ENCODE measurements at regions not wholly inside any gene's neighbourhood (a gene's known extent, or its start where the extent isn't known, plus 50 kb on each side); places are given as distances from the start of the nearest gene placed in this dataset.

DNA sequence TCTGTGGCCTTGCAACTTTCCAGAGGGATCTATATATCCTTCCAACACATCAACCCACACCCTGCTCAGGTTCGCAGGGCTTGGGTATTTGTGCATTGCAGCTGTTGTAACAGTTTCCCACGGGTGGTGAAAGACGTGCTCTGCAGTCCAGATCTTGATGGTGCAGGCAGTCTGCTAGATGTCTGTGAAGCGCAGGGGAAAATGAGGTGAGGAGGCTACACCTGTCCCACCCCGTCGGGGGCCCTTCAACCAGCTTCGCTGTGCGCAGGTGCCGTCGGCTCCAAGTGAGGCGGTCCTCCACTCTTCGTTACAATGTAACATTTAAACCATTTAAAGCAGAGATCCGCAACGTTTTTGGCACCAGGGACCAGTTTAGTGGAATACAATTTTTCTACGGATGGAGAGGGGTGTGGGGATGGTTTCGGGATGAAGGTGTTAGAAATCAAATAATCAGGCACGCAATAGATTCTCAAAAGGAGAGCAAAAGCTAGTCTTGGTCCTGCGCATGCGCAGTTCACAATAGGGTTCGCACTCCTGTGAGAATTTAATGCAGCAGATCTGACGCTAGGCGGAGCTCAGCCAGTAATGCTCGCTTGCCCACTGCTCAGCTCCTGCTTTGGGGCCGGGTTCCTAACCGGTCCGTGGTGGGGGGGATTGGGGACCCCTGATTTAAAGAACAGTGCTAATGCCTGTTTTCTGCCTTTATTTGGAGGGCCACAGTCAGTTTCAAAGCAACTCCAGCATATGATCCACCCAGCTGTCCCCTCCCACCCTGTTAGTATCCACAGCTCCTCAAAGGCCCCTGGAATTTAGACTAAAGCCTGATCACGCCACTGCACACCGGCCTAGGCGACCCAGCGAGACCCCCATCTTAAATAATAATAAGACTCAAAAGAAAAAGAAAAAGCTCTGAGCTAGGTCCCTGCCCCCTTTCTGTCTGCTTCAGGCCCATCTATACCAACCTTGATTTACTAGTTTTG lies 97.1 kb upstream of the SELENOP start:
- Histone ChIP-seq H3K4me1 (replicated peaks; ENCODE audit: insufficient read depth) (0 out of 2 replicates have a peak, but pooled peaks cover 13% of the 10 kb centered on the region), H4K20me1 (ENCODE audit: insufficient read depth) (no peaks in the 10 kb centered on the region), H3K4me3 (peak overlapping the region; percentile 28; the same call in 1 of the 2 replicates), H3K9me2 (ENCODE audit: insufficient read depth) (no peaks in the 10 kb centered on the region), H3K79me2 (ENCODE audit: low read depth) (no peaks in the 10 kb centered on the region), H3F3A (ENCODE audit: insufficient read depth, low read depth) (no peaks in the 10 kb centered on the region; the same call in 1 of the 2 replicates), H3K4me2 (peak overlapping the region; percentile 67), H2AFZ (peak overlapping the region; percentile 60), H3K36me3 (ENCODE audit: low read depth) (no peaks in the 10 kb centered on the region), H3K27me3 (ENCODE audit: insufficient read depth, low read depth) (peaks cover 10% of the 10 kb centered on the region; the same call in 1 of the 2 replicates), H3K27ac (no peak overlapping the region), H3K9me3 (ENCODE audit: insufficient read depth, low read depth) (no peaks in the 10 kb centered on the region)
- BruUV-seq (replicated peaks): no TSS peak
- TF ChIP-seq EZH2 (IDR thresholded peaks at IDR 0.05; ENCODE audit: low read depth): no peak
- TF ChIP-seq, protein P1, sequence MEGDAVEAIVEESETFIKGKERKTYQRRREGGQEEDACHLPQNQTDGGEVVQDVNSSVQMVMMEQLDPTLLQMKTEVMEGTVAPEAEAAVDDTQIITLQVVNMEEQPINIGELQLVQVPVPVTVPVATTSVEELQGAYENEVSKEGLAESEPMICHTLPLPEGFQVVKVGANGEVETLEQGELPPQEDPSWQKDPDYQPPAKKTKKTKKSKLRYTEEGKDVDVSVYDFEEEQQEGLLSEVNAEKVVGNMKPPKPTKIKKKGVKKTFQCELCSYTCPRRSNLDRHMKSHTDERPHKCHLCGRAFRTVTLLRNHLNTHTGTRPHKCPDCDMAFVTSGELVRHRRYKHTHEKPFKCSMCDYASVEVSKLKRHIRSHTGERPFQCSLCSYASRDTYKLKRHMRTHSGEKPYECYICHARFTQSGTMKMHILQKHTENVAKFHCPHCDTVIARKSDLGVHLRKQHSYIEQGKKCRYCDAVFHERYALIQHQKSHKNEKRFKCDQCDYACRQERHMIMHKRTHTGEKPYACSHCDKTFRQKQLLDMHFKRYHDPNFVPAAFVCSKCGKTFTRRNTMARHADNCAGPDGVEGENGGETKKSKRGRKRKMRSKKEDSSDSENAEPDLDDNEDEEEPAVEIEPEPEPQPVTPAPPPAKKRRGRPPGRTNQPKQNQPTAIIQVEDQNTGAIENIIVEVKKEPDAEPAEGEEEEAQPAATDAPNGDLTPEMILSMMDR (conservative IDR thresholded peaks at IDR 0.05): peak; percentile 94
- intact Hi-C loops (cut with micrococcal nuclease; ENCODE audit: unreplicated experiment): loop anchor here (5.0 kb wide), 1 partner anchor 574 kb away; the partner anchor contains the start of gene TMEM267
- CTCF ChIA-PET: interaction anchor here (0.5 to 2.9 kb wide), 24 partner anchors 39 to 1296 kb away, joined by 3 to 23 read pairs (median 6); partner anchors contain the start of genes CCL28 and TMEM267
- peak; percentile 75 to 92 for DNase-seq
- POLR2A ChIA-PET (ENCODE audit: unreplicated experiment): interaction anchor here (0.5 to 1.1 kb wide), 8 partner anchors 21 to 252 kb away, joined by 3 to 8 read pairs (median 4); partner anchors contain the start of gene ZNF131

DNA sequence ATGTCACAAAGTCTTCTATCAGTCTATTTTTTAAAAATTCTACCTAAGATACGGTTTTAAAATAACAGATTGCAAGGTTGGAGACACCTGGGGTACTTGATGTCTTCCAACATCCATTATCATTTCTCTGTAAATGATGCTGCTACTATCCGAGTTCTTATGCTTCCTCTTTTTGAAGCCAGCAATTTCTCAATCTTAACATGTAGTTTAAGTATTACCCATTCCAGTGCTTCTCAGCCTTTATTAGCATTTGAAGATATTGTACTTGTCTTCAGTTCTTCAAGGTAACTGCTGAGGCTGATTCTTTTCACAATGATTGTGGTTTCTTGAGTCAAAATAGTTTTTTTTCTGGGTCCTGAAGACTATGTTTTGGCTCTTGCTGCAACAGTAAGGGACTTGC lies 96.4 kb upstream of the SELENOP start:
- BruUV-seq (replicated peaks): no TSS peak
- no peak overlapping the region for H3K4me3 ChIP-seq

GRCh38 chr5:42905827-42906226 lies 94.1 kb upstream of the SELENOP start:
- Histone ChIP-seq H3K9me3 (ENCODE audit: insufficient read depth, low read depth) (no peaks in the 10 kb centered on the region), H3K4me3 (no peak overlapping the region), H2AFZ (no peak overlapping the region), H3K9me2 (ENCODE audit: insufficient read depth) (no peaks in the 10 kb centered on the region), H3K4me1 (replicated peaks; ENCODE audit: insufficient read depth) (0 out of 2 replicates have a peak, but pooled peaks cover 10% of the 10 kb centered on the region), H3K4me2 (no peak overlapping the region), H3K27me3 (ENCODE audit: insufficient read depth, low read depth) (peaks cover 10% of the 10 kb centered on the region; the same call in 1 of the 2 replicates), H3K27ac (no peak overlapping the region), H4K20me1 (ENCODE audit: insufficient read depth) (no peaks in the 10 kb centered on the region), H3F3A (ENCODE audit: insufficient read depth, low read depth) (no peaks in the 10 kb centered on the region), H3K36me3 (ENCODE audit: low read depth) (no peaks in the 10 kb centered on the region), H3K79me2 (ENCODE audit: low read depth) (no peaks in the 10 kb centered on the region)
- intact Hi-C loops (cut with micrococcal nuclease; ENCODE audit: unreplicated experiment): loop anchor here (5.0 kb wide), 1 partner anchor 576 kb away; the partner anchor contains the start of gene TMEM267
- no peak for DNase-seq
- CTCF ChIA-PET: no interaction called here
- no peak for TF ChIP-seq EZH2 (IDR thresholded peaks at IDR 0.05; ENCODE audit: low read depth)
- TF ChIP-seq, protein P1 (conservative IDR thresholded peaks at IDR 0.05): no peak
- BruUV-seq (replicated peaks): no TSS peak
- POLR2A ChIA-PET (ENCODE audit: unreplicated experiment): interaction anchor here (0.6 to 0.7 kb wide), 2 partner anchors 45 to 104 kb away, joined by 4 read pairs; no protein-coding TSS in a partner anchor

More for the DNA sequence above, 96.4 kb upstream of the SELENOP start:
- ChIA-PET CTCF (interaction anchor here (0.6 to 2.9 kb wide), 9 partner anchors 93 to 199 kb away, joined by 3 to 23 read pairs (median 8); no protein-coding TSS in a partner anchor), POLR2A (ENCODE audit: unreplicated experiment) (no interaction called here)
- TF ChIP-seq, protein P1 (conservative IDR thresholded peaks at IDR 0.05): no peak
- TF ChIP-seq EZH2 (IDR thresholded peaks at IDR 0.05; ENCODE audit: low read depth): no peak
- no peaks in the 10 kb centered on the region for H3F3A ChIP-seq (ENCODE audit: insufficient read depth, low read depth)
- intact Hi-C loops (cut with micrococcal nuclease; ENCODE audit: unreplicated experiment): loop anchor here (5.0 kb wide), 1 partner anchor 574 kb away; the partner anchor contains the start of gene TMEM267
- no peak overlapping the region for H3K27ac ChIP-seq
- 0 out of 2 replicates have a peak, but pooled peaks cover 13% of the 10 kb centered on the region for H3K4me1 ChIP-seq (replicated peaks; ENCODE audit: insufficient read depth)
- H2AFZ ChIP-seq: peak overlapping the region; percentile 60; the same call in 1 of the 2 replicates
- no peaks in the 10 kb centered on the region for H3K79me2 ChIP-seq (ENCODE audit: low read depth)
- H4K20me1 ChIP-seq (ENCODE audit: insufficient read depth): no peaks in the 10 kb centered on the region
- H3K9me3 ChIP-seq (ENCODE audit: insufficient read depth, low read depth): no peaks in the 10 kb centered on the region
- H3K36me3 ChIP-seq (ENCODE audit: low read depth): no peaks in the 10 kb centered on the region
- no peak for DNase-seq
- H3K4me2 ChIP-seq: peak overlapping the region; percentile 67
- peaks cover 10% of the 10 kb centered on the region; the same call in 1 of the 2 replicates for H3K27me3 ChIP-seq (ENCODE audit: insufficient read depth, low read depth)
- H3K9me2 ChIP-seq (ENCODE audit: insufficient read depth): no peaks in the 10 kb centered on the region
